HG03097 (cell line): ENCODE measurements at regions not wholly inside any gene's neighbourhood (a gene's known extent, or its start where the extent isn't known, plus 50 kb on each side); places are given as distances from the start of the nearest gene placed in this dataset.

ENCODE experiments used
- ATAC-seq: cut with Tn5 transposase; IDR thresholded peaks from one replicate; pipeline ENCODE4 v1.9.1; 2021; ENCODE audit not compliant: unreplicated experiment, low FRiP score

GRCh38 chr18:27763936-27764335 is 413.0 kb downstream of the CDH2 start:
- no peak for ATAC-seq

GRCh38 chr18:27763341-27763740 is 413.6 kb downstream of the CDH2 start:
- ATAC-seq, result no peak

GRCh38 chr18:27762054-27762453 is 414.9 kb downstream of the CDH2 start:
- ATAC-seq, result no peak

- ATAC-seq, result no peak
Observed at GRCh38 chr18:27752944-27753343, 424.0 kb downstream of the CDH2 start.

GRCh38 chr18:27750923-27751322 is 426.0 kb downstream of the CDH2 start:
- no peak for ATAC-seq

- ATAC-seq, result no peak
Observed at GRCh38 chr18:27750014-27750413, 426.9 kb downstream of the CDH2 start.

GRCh38 chr18:27749194-27749593 is 427.7 kb downstream of the CDH2 start:
- ATAC-seq, result no peak

- ATAC-seq, result no peak
Observed at GRCh38 chr18:27746241-27746640, 430.7 kb downstream of the CDH2 start.

- ATAC-seq, result no peak
Observed at GRCh38 chr18:27735117-27735516, 441.8 kb downstream of the CDH2 start.

- ATAC-seq, result no peak
Observed at GRCh38 chr18:27731211-27731610, 445.7 kb downstream of the CDH2 start.

GRCh38 chr18:27728659-27729058 is 448.3 kb downstream of the CDH2 start:
- ATAC-seq, result no peak

- ATAC-seq, result no peak
Observed at GRCh38 chr18:27724362-27724761, 452.6 kb downstream of the CDH2 start.

GRCh38 chr18:27723168-27723567 is 453.8 kb downstream of the CDH2 start:
- ATAC-seq, result no peak

- no peak for ATAC-seq
Observed at GRCh38 chr18:27719680-27720079, 457.2 kb downstream of the CDH2 start.

GRCh38 chr18:27717816-27718215 is 459.1 kb downstream of the CDH2 start:
- no peak for ATAC-seq

GRCh38 chr18:27717250-27717649 is 459.7 kb downstream of the CDH2 start:
- ATAC-seq, result no peak

- ATAC-seq, result no peak
Observed at GRCh38 chr18:27715751-27716150, 461.2 kb downstream of the CDH2 start.

GRCh38 chr18:27713738-27714095 is 463.2 kb downstream of the CDH2 start:
- no peak for ATAC-seq

- no peak for ATAC-seq
Observed at GRCh38 chr18:27713037-27713737, 463.7 kb downstream of the CDH2 start.

GRCh38 chr18:27712066-27712465 is 464.9 kb downstream of the CDH2 start:
- no peak for ATAC-seq

GRCh38 chr18:27711382-27711781 is 465.5 kb downstream of the CDH2 start:
- no peak for ATAC-seq

GRCh38 chr18:27709344-27709743 is 467.6 kb downstream of the CDH2 start:
- no peak for ATAC-seq

- no peak for ATAC-seq
Observed at GRCh38 chr18:27707201-27707600, 469.7 kb downstream of the CDH2 start.
